Adrenal gland (tissue), 5 donors: ENCODE measurements at regions not wholly inside any gene's neighbourhood (a gene's known extent, or its start where the extent isn't known, plus 50 kb on each side); places are given as distances from the start of the nearest gene placed in this dataset.

ENCODE experiments used
- POLR2A ChIP-seq, 2 donors: fragments of 450-650 bp; IDR thresholded peaks; one replicate each; pipeline ENCODE4 v1.6.1; 2017; ENCODE audit warnings: antibody characterized with exemption in 2 of 2, mild to moderate bottlenecking in 2 of 2, moderate library complexity in 1 of 2
- TF ChIP-seq, protein P1 (sequence below), 6 experiments: fragments of 450-650 bp in 4 of 6; fragments of 200-600 bp in 2 of 6; sonication (generic) in 1 of 6; IDR thresholded peaks; 1 replicate in 5 of 6; 2 replicates in 1 of 6; pipeline versions ENCODE4 v1.5.1 to v1.8.0; 2016 to 2021; ENCODE audit warnings: antibody characterized with exemption in 6 of 6, mild to moderate bottlenecking in 2 of 6, moderate library complexity in 1 of 6
- donor health status: DM: no; HTN: no; CAD: no.

DNA sequence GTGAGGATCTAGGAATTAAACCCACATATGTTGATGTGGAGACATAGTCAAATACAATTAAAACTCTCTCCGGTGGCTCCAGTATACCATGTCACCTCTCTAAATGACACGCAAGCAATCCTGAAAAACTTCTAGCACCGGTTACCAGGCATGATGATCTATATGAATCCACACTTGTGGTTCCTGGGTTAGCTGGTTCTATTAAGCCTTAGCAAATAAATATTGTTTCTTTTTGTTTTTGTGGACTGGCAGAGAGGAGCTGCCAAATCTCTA, 104.8 kb downstream of the SEC61B start:
- no peak for TF ChIP-seq POLR2A (IDR thresholded peaks at IDR 0.05)
- TF ChIP-seq, protein P1, sequence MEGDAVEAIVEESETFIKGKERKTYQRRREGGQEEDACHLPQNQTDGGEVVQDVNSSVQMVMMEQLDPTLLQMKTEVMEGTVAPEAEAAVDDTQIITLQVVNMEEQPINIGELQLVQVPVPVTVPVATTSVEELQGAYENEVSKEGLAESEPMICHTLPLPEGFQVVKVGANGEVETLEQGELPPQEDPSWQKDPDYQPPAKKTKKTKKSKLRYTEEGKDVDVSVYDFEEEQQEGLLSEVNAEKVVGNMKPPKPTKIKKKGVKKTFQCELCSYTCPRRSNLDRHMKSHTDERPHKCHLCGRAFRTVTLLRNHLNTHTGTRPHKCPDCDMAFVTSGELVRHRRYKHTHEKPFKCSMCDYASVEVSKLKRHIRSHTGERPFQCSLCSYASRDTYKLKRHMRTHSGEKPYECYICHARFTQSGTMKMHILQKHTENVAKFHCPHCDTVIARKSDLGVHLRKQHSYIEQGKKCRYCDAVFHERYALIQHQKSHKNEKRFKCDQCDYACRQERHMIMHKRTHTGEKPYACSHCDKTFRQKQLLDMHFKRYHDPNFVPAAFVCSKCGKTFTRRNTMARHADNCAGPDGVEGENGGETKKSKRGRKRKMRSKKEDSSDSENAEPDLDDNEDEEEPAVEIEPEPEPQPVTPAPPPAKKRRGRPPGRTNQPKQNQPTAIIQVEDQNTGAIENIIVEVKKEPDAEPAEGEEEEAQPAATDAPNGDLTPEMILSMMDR (IDR thresholded peaks at IDR 0.05) = no peak
